Parathyroid adenoma (tissue), 2 donors: ENCODE measurements at regions not wholly inside any gene's neighbourhood (a gene's known extent, or its start where the extent isn't known, plus 50 kb on each side); places are given as distances from the start of the nearest gene placed in this dataset.

Experiments
- H2AFZ ChIP-seq: fragments of 300-600 bp; sonication (generic); one replicate; pipeline ENCODE4 v1.7.0; 2017; ENCODE audit warnings: antibody characterized with exemption, mild to moderate bottlenecking
- H3K27ac ChIP-seq: fragments of 300-600 bp; sonication (generic); one replicate; pipeline ENCODE4 v1.7.0; 2017
- H3K27me3 ChIP-seq: fragments of 300-600 bp; sonication (generic); one replicate; pipeline ENCODE4 v1.7.0; 2017; ENCODE audit warnings: low read length; ENCODE audit not compliant: control insufficient read depth, insufficient read depth
- H3K36me3 ChIP-seq: fragments of 300-600 bp; sonication (generic); one replicate; pipeline ENCODE4 v1.7.0; 2017; ENCODE audit warnings: low read length; ENCODE audit not compliant: control insufficient read depth, insufficient read depth
- H3K4me1 ChIP-seq: fragments of 300-600 bp; sonication (generic); one replicate; pipeline ENCODE4 v1.7.0; 2017; ENCODE audit warnings: control low read depth
- H3K4me2 ChIP-seq: fragments of 300-600 bp; sonication (generic); one replicate; pipeline ENCODE4 v1.7.0; 2017; ENCODE audit warnings: low read length
- H3K4me3 ChIP-seq: fragments of 300-600 bp; sonication (generic); one replicate; pipeline ENCODE4 v1.7.0; 2017; ENCODE audit warnings: low read depth, low read length
- H3K79me2 ChIP-seq: fragments of 300-600 bp; sonication (generic); one replicate; pipeline ENCODE4 v1.7.0; 2017; ENCODE audit warnings: control low read depth
- H3K9ac ChIP-seq: fragments of 300-600 bp; sonication (generic); one replicate; pipeline ENCODE4 v1.7.0; 2017; ENCODE audit warnings: mild to moderate bottlenecking
- H3K9me3 ChIP-seq: fragments of 300-600 bp; sonication (generic); one replicate; pipeline ENCODE4 v1.7.0; 2017; ENCODE audit warnings: low read length; ENCODE audit not compliant: control insufficient read depth
- TF ChIP-seq, protein P1 (sequence below): fragments of 300-600 bp; sonication (generic); IDR thresholded peaks from one replicate; pipeline ENCODE4 v1.7.0; 2017; ENCODE audit warnings: antibody characterized with exemption, mild to moderate bottlenecking
- donor health status: primary hyperparathyroidism.

- Histone ChIP-seq H3K27ac (no peak overlapping the region), H3K9ac (no peak overlapping the region), H3K9me3 (no peaks in the 10 kb centered on the region), H3K36me3 (no peaks in the 10 kb centered on the region), H3K79me2 (no peaks in the 10 kb centered on the region), H2AFZ (no peak overlapping the region), H3K4me3 (no peak overlapping the region), H3K4me1 (no peaks in the 10 kb centered on the region), H3K4me2 (no peak overlapping the region), H3K27me3 (no peaks in the 10 kb centered on the region)
- TF ChIP-seq, protein P1, sequence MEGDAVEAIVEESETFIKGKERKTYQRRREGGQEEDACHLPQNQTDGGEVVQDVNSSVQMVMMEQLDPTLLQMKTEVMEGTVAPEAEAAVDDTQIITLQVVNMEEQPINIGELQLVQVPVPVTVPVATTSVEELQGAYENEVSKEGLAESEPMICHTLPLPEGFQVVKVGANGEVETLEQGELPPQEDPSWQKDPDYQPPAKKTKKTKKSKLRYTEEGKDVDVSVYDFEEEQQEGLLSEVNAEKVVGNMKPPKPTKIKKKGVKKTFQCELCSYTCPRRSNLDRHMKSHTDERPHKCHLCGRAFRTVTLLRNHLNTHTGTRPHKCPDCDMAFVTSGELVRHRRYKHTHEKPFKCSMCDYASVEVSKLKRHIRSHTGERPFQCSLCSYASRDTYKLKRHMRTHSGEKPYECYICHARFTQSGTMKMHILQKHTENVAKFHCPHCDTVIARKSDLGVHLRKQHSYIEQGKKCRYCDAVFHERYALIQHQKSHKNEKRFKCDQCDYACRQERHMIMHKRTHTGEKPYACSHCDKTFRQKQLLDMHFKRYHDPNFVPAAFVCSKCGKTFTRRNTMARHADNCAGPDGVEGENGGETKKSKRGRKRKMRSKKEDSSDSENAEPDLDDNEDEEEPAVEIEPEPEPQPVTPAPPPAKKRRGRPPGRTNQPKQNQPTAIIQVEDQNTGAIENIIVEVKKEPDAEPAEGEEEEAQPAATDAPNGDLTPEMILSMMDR, result no peak
Observed at GRCh38 chr3:24639481-24640329, 145.1 kb upstream of the THRB start.

DNA sequence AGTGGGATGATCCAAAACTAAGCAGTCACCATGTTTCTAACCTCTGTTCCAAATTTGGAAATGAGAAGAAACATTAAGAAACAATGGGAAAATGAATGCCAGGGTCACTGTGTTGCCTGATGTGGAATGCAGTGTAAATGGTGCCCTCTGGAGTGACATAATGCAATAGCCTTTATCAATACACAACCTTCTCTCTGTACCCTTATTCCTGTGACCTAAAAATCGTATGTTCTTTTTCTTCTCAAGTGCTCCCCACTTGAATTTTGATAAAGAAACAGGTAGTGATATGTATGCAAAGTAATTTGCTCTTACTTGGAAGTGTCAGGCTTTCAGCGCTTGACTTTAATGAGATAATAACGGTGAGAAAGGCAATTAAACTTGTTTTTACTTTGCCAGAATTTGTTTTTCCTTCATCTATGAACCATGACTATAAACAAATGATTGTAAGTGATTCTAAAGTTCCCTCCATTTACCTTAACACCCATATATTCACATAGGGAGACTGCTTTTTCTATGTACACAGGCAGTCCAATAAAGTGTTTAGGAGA, 145.8 kb upstream of the THRB start:
- H3K27ac ChIP-seq, result no peak overlapping the region
- H3K4me1 ChIP-seq, result no peaks in the 10 kb centered on the region
- no peak overlapping the region for H3K4me3 ChIP-seq
- no peaks in the 10 kb centered on the region for H3K9me3 ChIP-seq
- H3K27me3 ChIP-seq, result no peaks in the 10 kb centered on the region
- H3K9ac ChIP-seq, result no peak overlapping the region
- no peak overlapping the region for H3K4me2 ChIP-seq
- TF ChIP-seq, protein P1, result peak; percentile 55
- H3K36me3 ChIP-seq, result no peaks in the 10 kb centered on the region
- no peaks in the 10 kb centered on the region for H3K79me2 ChIP-seq
- no peak overlapping the region for H2AFZ ChIP-seq

- TF ChIP-seq, protein P1, result no peak
- no peaks in the 10 kb centered on the region for H3K27me3 ChIP-seq
- no peak overlapping the region for H3K27ac ChIP-seq
- H3K9me3 ChIP-seq, result no peaks in the 10 kb centered on the region
- H3K4me2 ChIP-seq, result no peak overlapping the region
- no peaks in the 10 kb centered on the region for H3K4me1 ChIP-seq
- H3K36me3 ChIP-seq, result no peaks in the 10 kb centered on the region
- no peak overlapping the region for H3K4me3 ChIP-seq
- no peak overlapping the region for H3K9ac ChIP-seq
- H2AFZ ChIP-seq, result peak overlapping the region; percentile 25
- H3K79me2 ChIP-seq, result no peaks in the 10 kb centered on the region
Observed at GRCh38 chr3:24641628-24642027, 147.0 kb upstream of the THRB start.

GRCh38 chr3:24645047-24645446, 150.4 kb upstream of the THRB start:
- Histone ChIP-seq H3K27me3 (no peaks in the 10 kb centered on the region), H3K4me3 (no peak overlapping the region), H3K27ac (no peak overlapping the region), H2AFZ (no peak overlapping the region), H3K9ac (no peak overlapping the region), H3K4me1 (no peaks in the 10 kb centered on the region), H3K36me3 (no peaks in the 10 kb centered on the region), H3K9me3 (no peaks in the 10 kb centered on the region), H3K79me2 (no peaks in the 10 kb centered on the region), H3K4me2 (no peak overlapping the region)
- TF ChIP-seq, protein P1, result no peak
